ENCODE measurements at regions not wholly inside any gene's neighbourhood (a gene's known extent, or its start where the extent isn't known, plus 50 kb on each side); places are given as distances from the start of the nearest gene placed in this dataset.
A peak's percentile ranks its signal among the peaks of the same experiment; 100 is the strongest.
"Not testable (repeated sequence)": the region's sequence is repeated elsewhere in the genome, so short reads cannot be mapped to it uniquely, and the experiment has no call there.

GRCh38 chr18:14971461-14972185 is 223.7 kb downstream of the ANKRD30B start:
- POLR2A ChIA-PET: no interaction called here

DNA sequence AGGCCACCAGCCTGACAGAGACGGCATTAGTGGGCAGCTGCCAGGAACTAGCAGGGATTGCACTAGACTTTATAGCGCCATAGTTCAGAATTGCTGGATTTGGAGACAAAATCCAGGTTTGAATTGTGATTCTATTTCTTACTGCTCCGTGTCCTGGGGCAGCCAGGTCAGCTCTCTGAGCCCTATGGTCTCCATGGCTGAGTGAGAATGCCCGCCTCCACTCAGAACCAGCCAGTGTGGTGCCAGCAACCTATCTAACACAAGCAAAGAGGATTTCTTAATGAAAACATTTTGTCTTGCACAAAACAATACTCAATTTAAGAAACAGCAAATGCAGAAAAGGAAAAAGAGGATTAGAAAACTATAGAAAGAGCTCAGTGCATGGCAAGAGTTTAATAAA is 225.4 kb downstream of the ANKRD30B start:
- CTCF ChIA-PET; in situ Hi-C loops (cut with HindIII; ENCODE audit: low pct_unique_long_range_greater_than_20kb, low sequenced_read_pairs); H3K9me3 ChIP-seq (ENCODE audit: control insufficient read depth, insufficient read depth, low read depth, low read length); BruUV-seq (replicated peaks); H3K27me3 ChIP-seq (ENCODE audit: control insufficient read depth, insufficient read depth, low read length); intact Hi-C loops (cut with micrococcal nuclease; ENCODE audit: unreplicated experiment); H3K4me1 ChIP-seq (ENCODE audit: control insufficient read depth, insufficient read depth, low read length); DNase-seq (ENCODE audit: low read depth, low spot score); H3K4me3 ChIP-seq (ENCODE audit: low read depth in 2 of 2, low read length in 2 of 2); ATAC-seq; POLR2A ChIA-PET; H3K36me3 ChIP-seq (ENCODE audit: control insufficient read depth, insufficient read depth, low read length); H3K27ac ChIP-seq (ENCODE audit: low read length): not testable (repeated sequence)

More at GRCh38 chr18:14971461-14972185, 223.7 kb downstream of the ANKRD30B start:
- Histone ChIP-seq H3K36me3 (ENCODE audit: control insufficient read depth, insufficient read depth, low read length) (no peaks in the 10 kb centered on the region), H3K27me3 (ENCODE audit: control insufficient read depth, insufficient read depth, low read length) (no peaks in the 10 kb centered on the region), H3K27ac (ENCODE audit: low read length) (no peak overlapping the region), H3K4me3 (ENCODE audit: low read depth in 2 of 2, low read length in 2 of 2) (no peak overlapping the region), H3K4me1 (ENCODE audit: control insufficient read depth, insufficient read depth, low read length) (no peaks in the 10 kb centered on the region), H3K9me3 (ENCODE audit: control insufficient read depth, insufficient read depth, low read depth, low read length) (no peaks in the 10 kb centered on the region)
- ATAC-seq (peak; percentile 71), DNase-seq (ENCODE audit: low read depth, low spot score) (peak; percentile 52)
- CTCF ChIA-PET: no interaction called here
- BruUV-seq (replicated peaks): no TSS peak
- intact Hi-C loops (cut with micrococcal nuclease; ENCODE audit: unreplicated experiment): no loop called here
- TF ChIP-seq TCF7L2 (IDR thresholded peaks at IDR 0.05; ENCODE audit: low read depth, low read length): no peak
- TF ChIP-seq, protein P1, sequence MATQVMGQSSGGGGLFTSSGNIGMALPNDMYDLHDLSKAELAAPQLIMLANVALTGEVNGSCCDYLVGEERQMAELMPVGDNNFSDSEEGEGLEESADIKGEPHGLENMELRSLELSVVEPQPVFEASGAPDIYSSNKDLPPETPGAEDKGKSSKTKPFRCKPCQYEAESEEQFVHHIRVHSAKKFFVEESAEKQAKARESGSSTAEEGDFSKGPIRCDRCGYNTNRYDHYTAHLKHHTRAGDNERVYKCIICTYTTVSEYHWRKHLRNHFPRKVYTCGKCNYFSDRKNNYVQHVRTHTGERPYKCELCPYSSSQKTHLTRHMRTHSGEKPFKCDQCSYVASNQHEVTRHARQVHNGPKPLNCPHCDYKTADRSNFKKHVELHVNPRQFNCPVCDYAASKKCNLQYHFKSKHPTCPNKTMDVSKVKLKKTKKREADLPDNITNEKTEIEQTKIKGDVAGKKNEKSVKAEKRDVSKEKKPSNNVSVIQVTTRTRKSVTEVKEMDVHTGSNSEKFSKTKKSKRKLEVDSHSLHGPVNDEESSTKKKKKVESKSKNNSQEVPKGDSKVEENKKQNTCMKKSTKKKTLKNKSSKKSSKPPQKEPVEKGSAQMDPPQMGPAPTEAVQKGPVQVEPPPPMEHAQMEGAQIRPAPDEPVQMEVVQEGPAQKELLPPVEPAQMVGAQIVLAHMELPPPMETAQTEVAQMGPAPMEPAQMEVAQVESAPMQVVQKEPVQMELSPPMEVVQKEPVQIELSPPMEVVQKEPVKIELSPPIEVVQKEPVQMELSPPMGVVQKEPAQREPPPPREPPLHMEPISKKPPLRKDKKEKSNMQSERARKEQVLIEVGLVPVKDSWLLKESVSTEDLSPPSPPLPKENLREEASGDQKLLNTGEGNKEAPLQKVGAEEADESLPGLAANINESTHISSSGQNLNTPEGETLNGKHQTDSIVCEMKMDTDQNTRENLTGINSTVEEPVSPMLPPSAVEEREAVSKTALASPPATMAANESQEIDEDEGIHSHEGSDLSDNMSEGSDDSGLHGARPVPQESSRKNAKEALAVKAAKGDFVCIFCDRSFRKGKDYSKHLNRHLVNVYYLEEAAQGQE (IDR thresholded peaks at IDR 0.05; ENCODE audit: insufficient read depth in 1 of 2, low read depth in 2 of 2, low read length in 1 of 2): no peak
- TF ChIP-seq CTCF (IDR thresholded peaks at IDR 0.05): no peak
- TF ChIP-seq POLR2AphosphoS5 (IDR thresholded peaks at IDR 0.05; ENCODE audit: low read depth, low read length): no peak
- TF ChIP-seq SIN3A (IDR thresholded peaks at IDR 0.05; ENCODE audit: borderline replicate concordance, insufficient read depth, low read depth, low read length): no peak
- in situ Hi-C loops (cut with HindIII; ENCODE audit: low pct_unique_long_range_greater_than_20kb, low sequenced_read_pairs): no loop called here

GRCh38 chr18:14974088-14974487 is 226.1 kb downstream of the ANKRD30B start:
- intact Hi-C loops (cut with micrococcal nuclease; ENCODE audit: unreplicated experiment) (no loop called here), in situ Hi-C loops (cut with HindIII; ENCODE audit: low pct_unique_long_range_greater_than_20kb, low sequenced_read_pairs) (no loop called here)
- no peaks in the 10 kb centered on the region for H3K27me3 ChIP-seq (ENCODE audit: control insufficient read depth, insufficient read depth, low read length)
- ATAC-seq (no peak), DNase-seq (ENCODE audit: low read depth, low spot score) (no peak)
- H3K27ac ChIP-seq (ENCODE audit: low read length): no peak overlapping the region
- H3K4me1 ChIP-seq (ENCODE audit: control insufficient read depth, insufficient read depth, low read length): no peaks in the 10 kb centered on the region
- TF ChIP-seq SIN3A (IDR thresholded peaks at IDR 0.05; ENCODE audit: borderline replicate concordance, insufficient read depth, low read depth, low read length) (no peak), TCF7L2 (IDR thresholded peaks at IDR 0.05; ENCODE audit: low read depth, low read length) (no peak), CTCF (IDR thresholded peaks at IDR 0.05) (no peak)
- no peak overlapping the region for H3K4me3 ChIP-seq (ENCODE audit: low read depth in 2 of 2, low read length in 2 of 2)
- POLR2A ChIA-PET: no interaction called here
- no TSS peak for BruUV-seq (replicated peaks)
- no peaks in the 10 kb centered on the region for H3K9me3 ChIP-seq (ENCODE audit: control insufficient read depth, insufficient read depth, low read depth, low read length)
- CTCF ChIA-PET: no interaction called here
- no peaks in the 10 kb centered on the region for H3K36me3 ChIP-seq (ENCODE audit: control insufficient read depth, insufficient read depth, low read length)

Measured in Panc1 (cell line).